Nephron (organoid): ENCODE measurements at regions not wholly inside any gene's neighbourhood (a gene's known extent, or its start where the extent isn't known, plus 50 kb on each side); places are given as distances from the start of the nearest gene placed in this dataset.

Source experiments
- H3K27ac Mint-ChIP-seq, 3 experiments: 2 replicates each; pipeline ENCODE4 v1.8.0; 2020; ENCODE audit warnings: mixed read lengths in 3 of 3, mild to moderate bottlenecking in 2 of 3, moderate library complexity in 1 of 3
- H3K27me3 Mint-ChIP-seq: 2 replicates; pipeline ENCODE4 v1.8.0; 2021; ENCODE audit warnings: low read depth, mild to moderate bottlenecking, moderate library complexity, mixed read lengths
- H3K36me3 Mint-ChIP-seq: 2 replicates; pipeline ENCODE4 v1.8.0; 2020; ENCODE audit warnings: low read depth, mixed read lengths
- H3K4me1 Mint-ChIP-seq: 2 replicates; pipeline ENCODE4 v1.8.0; 2020; ENCODE audit warnings: mixed read lengths
- H3K4me3 Mint-ChIP-seq, 3 experiments: 2 replicates each; pipeline ENCODE4 v1.8.0; 2020; ENCODE audit warnings: mild to moderate bottlenecking in 3 of 3, mixed read lengths in 3 of 3, moderate library complexity in 2 of 3
- H3K9me3 Mint-ChIP-seq: 2 replicates; pipeline ENCODE4 v1.8.0; 2020; ENCODE audit warnings: mixed read lengths
- CTCF ChIP-seq, 3 experiments: fragments of 200-600 bp; sonication (generic); IDR thresholded peaks; one replicate each; pipeline ENCODE4 v1.5.0; 2021; ENCODE audit warnings: antibody characterized with exemption in 3 of 3; ENCODE audit not compliant: unreplicated experiment in 3 of 3

GRCh38 chr13:52933547-52934210, 85.2 kb upstream of the PCDH8 start:
- H3K36me3 Mint-ChIP-seq, result no peaks in the 10 kb centered on the region
- TF ChIP-seq CTCF (IDR thresholded peaks at IDR 0.05; ENCODE audit: unreplicated experiment in 3 of 3), result no peak
- peaks cover 13% of the 10 kb centered on the region for H3K27me3 Mint-ChIP-seq
- H3K27ac Mint-ChIP-seq, result no peak overlapping the region
- no peak overlapping the region for H3K4me3 Mint-ChIP-seq
- H3K4me1 Mint-ChIP-seq, result peaks cover 26% of the 10 kb centered on the region
- no peaks in the 10 kb centered on the region for H3K9me3 Mint-ChIP-seq

GRCh38 chr13:52933099-52933498, 84.7 kb upstream of the PCDH8 start:
- Mint-ChIP-seq H3K27ac (no peak overlapping the region), H3K36me3 (no peaks in the 10 kb centered on the region), H3K4me3 (no peak overlapping the region), H3K27me3 (peaks cover 17% of the 10 kb centered on the region), H3K4me1 (peaks cover 31% of the 10 kb centered on the region), H3K9me3 (no peaks in the 10 kb centered on the region)
- TF ChIP-seq CTCF (IDR thresholded peaks at IDR 0.05; ENCODE audit: unreplicated experiment in 3 of 3), result no peak

- TF ChIP-seq CTCF (IDR thresholded peaks at IDR 0.05; ENCODE audit: unreplicated experiment in 3 of 3), result no peak
- H3K4me1 Mint-ChIP-seq, result peaks cover 31% of the 10 kb centered on the region
- H3K4me3 Mint-ChIP-seq, result no peak overlapping the region
- no peaks in the 10 kb centered on the region for H3K36me3 Mint-ChIP-seq
- H3K27ac Mint-ChIP-seq, result no peak overlapping the region
- peaks cover 17% of the 10 kb centered on the region for H3K27me3 Mint-ChIP-seq
- no peaks in the 10 kb centered on the region for H3K9me3 Mint-ChIP-seq
Measured at GRCh38 chr13:52932649-52933048, 84.2 kb upstream of the PCDH8 start.

- no peak for TF ChIP-seq CTCF (IDR thresholded peaks at IDR 0.05; ENCODE audit: unreplicated experiment in 3 of 3)
- Mint-ChIP-seq H3K9me3 (no peaks in the 10 kb centered on the region), H3K4me1 (peaks cover 31% of the 10 kb centered on the region), H3K36me3 (no peaks in the 10 kb centered on the region), H3K4me3 (no peak overlapping the region), H3K27ac (no peak overlapping the region), H3K27me3 (peaks cover 17% of the 10 kb centered on the region)
Measured at GRCh38 chr13:52931539-52932431, 83.3 kb upstream of the PCDH8 start.

- no peak overlapping the region for H3K27ac Mint-ChIP-seq
- H3K9me3 Mint-ChIP-seq, result no peaks in the 10 kb centered on the region
- peaks cover 35% of the 10 kb centered on the region for H3K4me1 Mint-ChIP-seq
- H3K36me3 Mint-ChIP-seq, result no peaks in the 10 kb centered on the region
- TF ChIP-seq CTCF (IDR thresholded peaks at IDR 0.05; ENCODE audit: unreplicated experiment in 3 of 3), result no peak
- peaks cover 17% of the 10 kb centered on the region for H3K27me3 Mint-ChIP-seq
- no peak overlapping the region for H3K4me3 Mint-ChIP-seq
Measured at GRCh38 chr13:52931131-52931530, 82.7 kb upstream of the PCDH8 start.
